Pancreas (tissue), 10 donors: ENCODE measurements at regions not wholly inside any gene's neighbourhood (a gene's known extent, or its start where the extent isn't known, plus 50 kb on each side); places are given as distances from the start of the nearest gene placed in this dataset.

Experiments used
- ATAC-seq, 4 donors: fragments of 200-7000 bp; cut with Tn5 transposase; one replicate each; pipeline versions ENCODE4 v1.8.0 to v1.9.1; 2020; ENCODE audit warnings: mild to moderate bottlenecking in 4 of 4, moderate library complexity in 4 of 4
- DNase-seq, 6 donors: peaks; one replicate each; pipeline ENCODE4 v3.0.0-alpha.2; 2020
- FAIRE-seq: peaks from 2 replicates; lab custom pipeline; 2012; peaks lifted over from hg19 to GRCh38; lab: Jason Lieb, UNC
- H3K27ac ChIP-seq, 4 donors: fragments of 200-600 bp; sonication (generic); 1 replicate in 3 of 4; 2 replicates in 1 of 4; pipeline versions ENCODE4 v1.5.0 to v1.8.0; 2020
- H3K27me3 ChIP-seq, 4 donors: fragments of 200-600 bp; one replicate each; pipeline ENCODE4 v1.8.0; 2021
- H3K36me3 ChIP-seq, 3 donors: fragments of 200-600 bp; sonication (generic) in 1 of 3; one replicate each; pipeline versions ENCODE4 v1.5.0 to v1.8.0; 2020 to 2021
- H3K4me1 ChIP-seq, 3 donors: fragments of 200-600 bp; one replicate each; pipeline ENCODE4 v1.8.0; 2021
- H3K4me3 ChIP-seq, 4 donors: fragments of 200-600 bp; sonication (generic) in 2 of 4; one replicate each; pipeline versions ENCODE4 v1.5.0 to v1.8.0; 2020 to 2021
- H3K9me3 ChIP-seq, 4 donors: fragments of 200-600 bp; one replicate each; pipeline ENCODE4 v1.8.0; 2021
- WGBS, 2 donors: extraction: QIAGEN DNeasy Blood & Tissue Kit; methylation state at CpG; one replicate each; pipeline ENCODE4 v1.1.7; 2013; 5-methylcytosine and 5-hydroxymethylcytosine counted together
- intact Hi-C, 3 donors: fragments of 100-400 bp; cut with DNase I; formaldehyde crosslinking; loops; one replicate each; pipeline versions ENCODE4 v1.11.1 to v1.14.2; 2022
- TF ChIP-seq, protein P1 (sequence below), 4 donors: fragments of 200-600 bp; sonication (generic) in 3 of 4; IDR thresholded peaks; one replicate each; pipeline versions ENCODE4 v1.5.0 to v1.8.0; 2021; ENCODE audit warnings: antibody characterized with exemption in 4 of 4
- donor health status: healthy with polysubstance abuse.
- donor health status: DM: no; HTN: no; CAD: no; lungs with moderate emphysema.
- donor health status: DM: no; HTN: no; CAD: no.
- donor health status: control.
- donor health status: control.
- donor health status: Bipolar disorder and iron deficiency.
- donor health status: DM: yes; HTN: yes; CAD: no.
- donor health status: DM: no; HTN: no; CAD: no.
- donor health status: DM: no; HTN: no; CAD: no.
- donor health status: DM: yes; HTN: yes; CAD: no.

- intact Hi-C loops, result no loop called here
- no peaks in the 10 kb centered on the region for H3K4me1 ChIP-seq
- no peaks in the 10 kb centered on the region for H3K9me3 ChIP-seq
- no peaks in the 10 kb centered on the region for H3K27me3 ChIP-seq
- FAIRE-seq, result no peak
- TF ChIP-seq, protein P1, sequence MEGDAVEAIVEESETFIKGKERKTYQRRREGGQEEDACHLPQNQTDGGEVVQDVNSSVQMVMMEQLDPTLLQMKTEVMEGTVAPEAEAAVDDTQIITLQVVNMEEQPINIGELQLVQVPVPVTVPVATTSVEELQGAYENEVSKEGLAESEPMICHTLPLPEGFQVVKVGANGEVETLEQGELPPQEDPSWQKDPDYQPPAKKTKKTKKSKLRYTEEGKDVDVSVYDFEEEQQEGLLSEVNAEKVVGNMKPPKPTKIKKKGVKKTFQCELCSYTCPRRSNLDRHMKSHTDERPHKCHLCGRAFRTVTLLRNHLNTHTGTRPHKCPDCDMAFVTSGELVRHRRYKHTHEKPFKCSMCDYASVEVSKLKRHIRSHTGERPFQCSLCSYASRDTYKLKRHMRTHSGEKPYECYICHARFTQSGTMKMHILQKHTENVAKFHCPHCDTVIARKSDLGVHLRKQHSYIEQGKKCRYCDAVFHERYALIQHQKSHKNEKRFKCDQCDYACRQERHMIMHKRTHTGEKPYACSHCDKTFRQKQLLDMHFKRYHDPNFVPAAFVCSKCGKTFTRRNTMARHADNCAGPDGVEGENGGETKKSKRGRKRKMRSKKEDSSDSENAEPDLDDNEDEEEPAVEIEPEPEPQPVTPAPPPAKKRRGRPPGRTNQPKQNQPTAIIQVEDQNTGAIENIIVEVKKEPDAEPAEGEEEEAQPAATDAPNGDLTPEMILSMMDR (IDR thresholded peaks at IDR 0.05), result no peak
- 92 to 96% methylated on average over 14 to 15 of the region's 15 CpGs for WGBS, 2 donors
- H3K36me3 ChIP-seq, result no peaks in the 10 kb centered on the region
- H3K27ac ChIP-seq, result no peak overlapping the region
- no peak for ATAC-seq
- no peak overlapping the region for H3K4me3 ChIP-seq
- peak in 1 of 6 donors; percentile 39 for DNase-seq
Measured at GRCh38 chr11:70734911-70735310, 336.6 kb downstream of the CTTN start.

GRCh38 chr11:70735976-70736375, 337.6 kb downstream of the CTTN start:
- DNase-seq, result peak in 1 of 6 donors; percentile 27

GRCh38 chr11:70736461-70736860, 338.1 kb downstream of the CTTN start:
- DNase-seq, result peak in 1 of 6 donors; percentile 26
- WGBS, 2 donors, result 82 to 90% methylated on average over 9 of the region's 9 CpGs
- Histone ChIP-seq H3K4me3 (no peak overlapping the region), H3K27me3 (no peaks in the 10 kb centered on the region), H3K27ac (no peak overlapping the region), H3K4me1 (no peaks in the 10 kb centered on the region), H3K9me3 (no peaks in the 10 kb centered on the region), H3K36me3 (no peaks in the 10 kb centered on the region)
- no peak for ATAC-seq
- FAIRE-seq, result no peak
- TF ChIP-seq, protein P1 (IDR thresholded peaks at IDR 0.05), result no peak
- intact Hi-C loops, result no loop called here

More at GRCh38 chr11:70735976-70736375, 337.6 kb downstream of the CTTN start:
- FAIRE-seq, result no peak
- WGBS, 2 donors, result 90 to 93% methylated on average over 7 of the region's 7 CpGs
- no peaks in the 10 kb centered on the region for H3K27me3 ChIP-seq
- no peaks in the 10 kb centered on the region for H3K36me3 ChIP-seq
- ATAC-seq, result no peak
- intact Hi-C loops, result no loop called here
- H3K9me3 ChIP-seq, result no peaks in the 10 kb centered on the region
- TF ChIP-seq, protein P1 (IDR thresholded peaks at IDR 0.05), result no peak
- no peaks in the 10 kb centered on the region for H3K4me1 ChIP-seq
- no peak overlapping the region for H3K4me3 ChIP-seq
- H3K27ac ChIP-seq, result no peak overlapping the region

- intact Hi-C loops, result no loop called here
- ATAC-seq (no peak), FAIRE-seq (no peak), DNase-seq (peak in 1 of 6 donors; percentile 32)
- H3K4me1 ChIP-seq, result no peaks in the 10 kb centered on the region
- TF ChIP-seq, protein P1 (IDR thresholded peaks at IDR 0.05), result no peak
- no peak overlapping the region for H3K27ac ChIP-seq
- H3K36me3 ChIP-seq, result no peaks in the 10 kb centered on the region
- H3K4me3 ChIP-seq, result no peak overlapping the region
- WGBS, 2 donors, result 89% methylated on average over 17 of the region's 17 CpGs
- H3K9me3 ChIP-seq, result no peaks in the 10 kb centered on the region
- no peaks in the 10 kb centered on the region for H3K27me3 ChIP-seq
Measured at GRCh38 chr11:70736937-70737640, 338.8 kb downstream of the CTTN start.
